Tibial artery (tissue), 4 donors: ENCODE measurements at regions not wholly inside any gene's neighbourhood (a gene's known extent, or its start where the extent isn't known, plus 50 kb on each side); places are given as distances from the start of the nearest gene placed in this dataset.

Experiments used
- DNase-seq, 2 donors: peaks; one replicate each; pipeline ENCODE4 v3.0.0-alpha.2; 2019
- H3K27ac ChIP-seq, 2 donors: fragments of 200-600 bp; sonication (generic) in 1 of 2; 1 replicate in 1 of 2; 2 replicates in 1 of 2; pipeline ENCODE4 v1.5.1; 2018 to 2019; ENCODE audit warnings: mild to moderate bottlenecking in 1 of 2
- H3K27me3 ChIP-seq, 2 donors: fragments of 200-600 bp; sonication (generic) in 1 of 2; one replicate each; pipeline versions ENCODE4 v1.5.1 to v1.6.0; 2016 to 2019
- H3K36me3 ChIP-seq, 3 donors: fragments of 200-600 bp; sonication (generic) in 2 of 3; one replicate each; pipeline ENCODE4 v1.5.1; 2016 to 2019; ENCODE audit warnings: mild to moderate bottlenecking in 2 of 3
- H3K4me1 ChIP-seq, 4 donors: fragments of 200-600 bp; sonication (generic) in 2 of 4; 1 replicate in 3 of 4; 2 replicates in 1 of 4; pipeline ENCODE4 v1.5.1; 2016 to 2019
- H3K4me3 ChIP-seq, 2 donors: fragments of 200-600 bp; sonication (generic) in 1 of 2; 1 replicate in 1 of 2; 2 replicates in 1 of 2; pipeline ENCODE4 v1.5.1; 2018 to 2019; ENCODE audit warnings: mild to moderate bottlenecking in 2 of 2
- H3K9me3 ChIP-seq, 3 donors: fragments of 200-600 bp; sonication (generic) in 1 of 3; one replicate each; pipeline ENCODE4 v1.5.1; 2016 to 2019
- intact Hi-C: fragments of 100-400 bp; cut with DNase I; formaldehyde crosslinking; loops from one replicate; pipeline ENCODE4 v1.15.0; 2023; ENCODE audit warnings: low total_unique reads
- TF ChIP-seq, protein P1 (sequence below), 2 experiments: fragments of 200-600 bp in 1 of 2; fragments of 450-650 bp in 1 of 2; IDR thresholded peaks; one replicate each; pipeline ENCODE4 v1.5.1; 2017 to 2019; ENCODE audit warnings: antibody characterized with exemption in 2 of 2, mild to moderate bottlenecking in 1 of 2, moderate library complexity in 1 of 2

DNA sequence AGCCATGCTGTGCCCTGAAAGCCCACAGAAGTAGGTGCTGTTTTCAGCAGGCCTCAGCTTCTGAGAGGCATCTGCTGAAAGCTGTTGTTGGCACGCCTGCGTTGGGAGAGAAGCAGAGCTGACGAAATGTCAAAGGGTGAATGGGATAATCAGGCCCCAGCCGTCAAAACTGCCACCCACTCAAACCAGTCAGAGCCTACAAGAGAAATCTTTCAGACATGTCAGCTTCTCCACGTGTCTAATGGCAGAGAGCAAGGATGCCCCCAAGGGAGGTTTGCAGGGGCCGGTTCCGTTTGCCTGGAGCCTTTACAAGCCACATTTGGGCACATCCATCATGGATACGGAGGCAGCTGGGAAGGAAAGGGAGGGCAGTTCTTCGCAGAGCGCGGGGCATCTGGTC lies 568.2 kb upstream of the EEF2KMT start:
- Histone ChIP-seq H3K36me3 (no peaks in the 10 kb centered on the region), H3K27ac (no peak overlapping the region), H3K9me3 (no peaks in the 10 kb centered on the region), H3K4me3 (no peak overlapping the region), H3K4me1 (no peaks in the 10 kb centered on the region), H3K27me3 (no peaks in the 10 kb centered on the region)
- intact Hi-C loops = no loop called here
- TF ChIP-seq, protein P1, sequence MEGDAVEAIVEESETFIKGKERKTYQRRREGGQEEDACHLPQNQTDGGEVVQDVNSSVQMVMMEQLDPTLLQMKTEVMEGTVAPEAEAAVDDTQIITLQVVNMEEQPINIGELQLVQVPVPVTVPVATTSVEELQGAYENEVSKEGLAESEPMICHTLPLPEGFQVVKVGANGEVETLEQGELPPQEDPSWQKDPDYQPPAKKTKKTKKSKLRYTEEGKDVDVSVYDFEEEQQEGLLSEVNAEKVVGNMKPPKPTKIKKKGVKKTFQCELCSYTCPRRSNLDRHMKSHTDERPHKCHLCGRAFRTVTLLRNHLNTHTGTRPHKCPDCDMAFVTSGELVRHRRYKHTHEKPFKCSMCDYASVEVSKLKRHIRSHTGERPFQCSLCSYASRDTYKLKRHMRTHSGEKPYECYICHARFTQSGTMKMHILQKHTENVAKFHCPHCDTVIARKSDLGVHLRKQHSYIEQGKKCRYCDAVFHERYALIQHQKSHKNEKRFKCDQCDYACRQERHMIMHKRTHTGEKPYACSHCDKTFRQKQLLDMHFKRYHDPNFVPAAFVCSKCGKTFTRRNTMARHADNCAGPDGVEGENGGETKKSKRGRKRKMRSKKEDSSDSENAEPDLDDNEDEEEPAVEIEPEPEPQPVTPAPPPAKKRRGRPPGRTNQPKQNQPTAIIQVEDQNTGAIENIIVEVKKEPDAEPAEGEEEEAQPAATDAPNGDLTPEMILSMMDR (IDR thresholded peaks at IDR 0.05) = no peak
- no peak for DNase-seq

DNA sequence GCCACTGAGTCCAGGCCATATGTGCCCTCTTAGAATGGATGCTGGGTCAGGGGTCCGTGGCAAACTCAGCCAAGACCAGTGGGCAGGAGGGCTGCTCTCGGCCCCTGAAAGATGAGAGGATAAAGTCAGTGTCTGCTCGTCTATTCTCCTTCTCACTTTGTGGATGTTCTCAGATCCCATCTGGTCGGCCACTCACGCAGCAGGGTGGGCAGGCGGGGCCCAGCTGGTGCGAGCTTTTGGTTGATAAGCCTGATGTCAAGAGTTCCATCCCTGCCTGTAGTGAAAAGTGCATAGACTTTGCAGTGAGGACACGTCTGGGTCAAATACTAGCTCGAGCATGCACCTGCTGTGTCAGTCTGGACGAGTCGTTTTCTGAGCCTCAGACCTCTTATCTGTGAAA lies 556.2 kb upstream of the EEF2KMT start:
- Histone ChIP-seq H3K4me3 (no peak overlapping the region), H3K9me3 (no peaks in the 10 kb centered on the region), H3K27ac (no peak overlapping the region), H3K4me1 (no peaks in the 10 kb centered on the region), H3K27me3 (no peaks in the 10 kb centered on the region), H3K36me3 (no peaks in the 10 kb centered on the region)
- intact Hi-C loops = no loop called here
- TF ChIP-seq, protein P1 (IDR thresholded peaks at IDR 0.05) = no peak
- no peak for DNase-seq

DNA sequence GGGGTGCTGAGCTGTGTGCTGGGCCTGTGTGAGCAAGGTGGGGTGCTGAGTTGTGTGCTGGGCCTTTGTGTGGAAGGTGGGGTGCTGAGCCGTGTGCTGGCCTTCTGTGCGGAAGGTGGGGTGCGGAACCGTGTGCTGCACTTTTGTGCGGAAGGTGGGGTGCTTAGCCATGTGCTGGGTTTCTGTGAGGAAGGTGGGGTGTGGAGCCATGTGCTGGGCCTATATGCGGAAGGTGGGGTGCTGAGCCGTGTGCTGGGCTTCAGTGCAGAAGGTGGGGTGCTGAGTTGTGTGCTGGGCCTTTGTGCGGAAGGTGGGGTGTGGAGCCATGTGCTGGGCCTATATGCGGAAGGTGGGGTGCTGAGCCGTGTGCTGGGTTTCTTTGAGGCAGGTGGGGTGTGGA lies 555.4 kb upstream of the EEF2KMT start:
- Histone ChIP-seq H3K27me3 (no peaks in the 10 kb centered on the region), H3K36me3 (no peaks in the 10 kb centered on the region), H3K4me3 (no peak overlapping the region), H3K9me3 (no peaks in the 10 kb centered on the region), H3K4me1 (no peaks in the 10 kb centered on the region), H3K27ac (no peak overlapping the region)
- intact Hi-C loops = no loop called here
- DNase-seq = no peak
- TF ChIP-seq, protein P1 (IDR thresholded peaks at IDR 0.05) = no peak

DNA sequence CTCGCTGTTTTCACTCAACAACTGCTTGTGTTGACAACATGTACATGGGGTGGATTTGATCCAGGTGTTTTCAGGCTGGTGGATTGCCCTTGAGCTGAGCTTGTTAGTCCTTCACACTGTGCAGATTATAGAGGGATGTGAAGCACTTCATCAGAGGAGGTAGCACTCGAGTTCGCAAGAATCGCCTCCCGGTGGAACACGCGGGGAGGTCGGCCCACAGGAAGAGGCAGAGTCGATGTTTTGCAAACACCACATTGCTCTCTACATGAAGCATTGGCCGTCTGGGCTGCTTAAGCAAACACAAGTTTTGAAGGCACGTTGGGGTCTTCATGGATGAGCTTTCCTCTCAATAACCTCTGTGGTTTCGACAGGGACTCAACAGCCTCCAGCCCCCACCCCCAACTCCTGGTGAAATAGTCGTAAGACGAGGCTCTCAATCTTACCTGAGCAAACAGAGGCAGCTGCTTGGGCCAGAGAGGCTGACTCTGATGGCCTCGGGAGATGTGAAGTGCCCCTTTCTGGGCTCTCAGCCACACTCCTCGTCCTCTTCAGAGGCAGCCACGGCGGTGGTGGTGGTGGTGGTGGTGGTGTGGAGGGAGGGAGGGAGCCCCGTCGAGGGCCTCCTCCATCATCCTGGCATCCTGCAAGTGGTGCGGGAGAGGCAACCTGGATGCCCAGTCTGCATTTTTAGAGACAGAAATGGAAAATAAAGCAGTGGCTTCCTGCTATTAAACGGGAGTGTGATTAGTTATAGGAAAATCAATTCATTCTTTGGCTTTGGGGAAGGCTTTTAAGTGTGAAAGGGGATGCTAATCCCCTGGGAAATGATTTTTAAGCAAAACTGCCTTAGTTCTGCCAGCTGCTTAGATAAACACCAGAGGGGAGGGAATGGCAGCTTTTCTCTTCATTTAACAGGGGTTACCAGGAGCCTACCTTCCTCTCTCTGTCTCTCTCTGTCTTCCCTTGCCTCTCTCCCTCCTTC lies 552.5 kb upstream of the EEF2KMT start:
- Histone ChIP-seq H3K36me3 (no peaks in the 10 kb centered on the region), H3K4me3 (no peak overlapping the region), H3K27me3 (no peaks in the 10 kb centered on the region), H3K27ac (no peak overlapping the region), H3K4me1 (no peaks in the 10 kb centered on the region), H3K9me3 (no peaks in the 10 kb centered on the region)
- DNase-seq = no peak
- TF ChIP-seq, protein P1 (IDR thresholded peaks at IDR 0.05) = no peak
- intact Hi-C loops = no loop called here

DNA sequence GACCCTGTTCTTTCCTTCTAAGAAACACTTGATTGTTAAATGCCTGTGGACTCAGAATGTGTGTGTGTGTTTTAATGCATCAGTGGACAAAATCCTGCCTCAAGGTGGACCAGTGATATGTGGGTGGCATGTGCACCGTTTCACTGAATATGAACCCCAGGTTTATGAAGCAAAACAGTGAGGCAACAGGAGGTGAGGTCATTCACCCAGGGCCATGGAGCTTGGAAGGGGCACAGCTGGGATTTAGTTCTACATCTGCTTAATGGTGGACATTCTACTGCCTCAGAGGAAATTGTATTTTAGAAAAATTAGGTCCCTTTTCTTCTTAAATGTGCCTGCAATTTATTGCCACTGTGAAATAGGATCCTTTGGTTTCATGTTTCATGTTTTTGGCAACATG lies 549.5 kb upstream of the EEF2KMT start:
- Histone ChIP-seq H3K9me3 (no peaks in the 10 kb centered on the region), H3K27ac (no peak overlapping the region), H3K36me3 (no peaks in the 10 kb centered on the region), H3K27me3 (peaks cover 0 to 3% of the 10 kb centered on the region in 2 donors), H3K4me1 (no peaks in the 10 kb centered on the region), H3K4me3 (no peak overlapping the region)
- intact Hi-C loops = no loop called here
- no peak for DNase-seq
- TF ChIP-seq, protein P1 (IDR thresholded peaks at IDR 0.05) = no peak
